Astrocyte of the hippocampus (primary cell): ENCODE measurements at regions not wholly inside any gene's neighbourhood (a gene's known extent, or its start where the extent isn't known, plus 50 kb on each side); places are given as distances from the start of the nearest gene placed in this dataset.
"Not testable (repeated sequence)": the region's sequence is repeated elsewhere in the genome, so short reads cannot be mapped to it uniquely, and the experiment has no call there.

ENCODE experiments used
- DNase-seq: peaks from one replicate; pipeline ENCODE4 v3.0.0; 2011; ENCODE audit warnings: low read depth, low spot score

- no peak for DNase-seq
These were observed 105.4 kb downstream of the RFX6 start for GRCh38 chr6:116982401-116982800.

GRCh38 chr6:116983375-116983774, 106.3 kb downstream of the RFX6 start:
- DNase-seq: no peak

- no peak for DNase-seq
These were observed 109.8 kb downstream of the RFX6 start for GRCh38 chr6:116986819-116987218.

- DNase-seq: no peak
These were observed 113.6 kb downstream of the RFX6 start for GRCh38 chr6:116990679-116991078.

GRCh38 chr6:116992546-116992945, 115.5 kb downstream of the RFX6 start:
- DNase-seq: no peak

- no peak for DNase-seq
These were observed 117.4 kb downstream of the RFX6 start for GRCh38 chr6:116994447-116994846.

GRCh38 chr6:116996842-116997241, 119.8 kb downstream of the RFX6 start:
- no peak for DNase-seq

- no peak for DNase-seq
These were observed 120.5 kb downstream of the RFX6 start for GRCh38 chr6:116997496-116997895.

GRCh38 chr6:117007659-117008058, 130.6 kb downstream of the RFX6 start:
- DNase-seq: no peak

GRCh38 chr6:117008618-117009017, 131.6 kb downstream of the RFX6 start:
- no peak for DNase-seq

GRCh38 chr6:117014641-117015473, 137.8 kb downstream of the RFX6 start:
- not testable (repeated sequence) for DNase-seq

GRCh38 chr6:117015474-117015804, 138.4 kb downstream of the RFX6 start:
- not testable (repeated sequence) for DNase-seq

GRCh38 chr6:117018771-117019170, 141.7 kb downstream of the RFX6 start:
- no peak for DNase-seq

- DNase-seq: no peak
These were observed 145.7 kb downstream of the RFX6 start for GRCh38 chr6:117022774-117023173.

GRCh38 chr6:117025310-117025709, 148.3 kb downstream of the RFX6 start:
- no peak for DNase-seq

- no peak for DNase-seq
These were observed 151.2 kb downstream of the RFX6 start for GRCh38 chr6:117028256-117028655.

GRCh38 chr6:117034547-117034946, 157.5 kb downstream of the RFX6 start:
- no peak for DNase-seq

GRCh38 chr6:117034971-117035370, 157.9 kb downstream of the RFX6 start:
- no peak for DNase-seq

- DNase-seq: no peak
These were observed 173.3 kb downstream of the RFX6 start for GRCh38 chr6:117050301-117050700.

- DNase-seq: no peak
These were observed 193.2 kb upstream of the VGLL2 start for GRCh38 chr6:117072134-117072533.

- no peak for DNase-seq
These were observed 192.6 kb upstream of the VGLL2 start for GRCh38 chr6:117072781-117073180.

- no peak for DNase-seq
These were observed 190.7 kb upstream of the VGLL2 start for GRCh38 chr6:117074672-117075071.

GRCh38 chr6:117075218-117075617, 190.1 kb upstream of the VGLL2 start:
- no peak for DNase-seq

GRCh38 chr6:117076076-117076475, 189.3 kb upstream of the VGLL2 start:
- no peak for DNase-seq
